ENCODE measurements at regions not wholly inside any gene's neighbourhood (a gene's known extent, or its start where the extent isn't known, plus 50 kb on each side); places are given as distances from the start of the nearest gene placed in this dataset.
A peak's percentile ranks its signal among the peaks of the same experiment; 100 is the strongest.

GRCh38 chr2:151033271-151034248 is 228.1 kb downstream of the RBM43 start:
- no peak for ATAC-seq
- no peaks in the 10 kb centered on the region for H3K9me3 Mint-ChIP-seq
- H3K27me3 Mint-ChIP-seq: peaks cover 9% of the 10 kb centered on the region
- H3K4me1 Mint-ChIP-seq: peaks cover 6% of the 10 kb centered on the region
- no peak for DNase-seq
- H3K27ac Mint-ChIP-seq: no peak overlapping the region
- no peak overlapping the region for H3K4me3 Mint-ChIP-seq

GRCh38 chr2:151032741-151033191 is 228.9 kb downstream of the RBM43 start:
- H3K4me3 Mint-ChIP-seq: no peak overlapping the region
- ATAC-seq: no peak
- H3K4me1 Mint-ChIP-seq: peaks cover 6% of the 10 kb centered on the region
- H3K27ac Mint-ChIP-seq: no peak overlapping the region
- H3K9me3 Mint-ChIP-seq: no peaks in the 10 kb centered on the region
- H3K27me3 Mint-ChIP-seq: peaks cover 9% of the 10 kb centered on the region
- DNase-seq: no peak

GRCh38 chr2:151030663-151031230 is 230.9 kb downstream of the RBM43 start:
- ATAC-seq: no peak

GRCh38 chr2:151029406-151030157 is 232.1 kb downstream of the RBM43 start:
- H3K9me3 Mint-ChIP-seq: no peaks in the 10 kb centered on the region
- H3K4me3 Mint-ChIP-seq: peak overlapping the region in 1 of 2 donors; percentile 10
- peaks cover 6% of the 10 kb centered on the region for H3K4me1 Mint-ChIP-seq
- peak overlapping the region in 1 of 2 donors; percentile 25 for H3K27ac Mint-ChIP-seq
- H3K27me3 Mint-ChIP-seq: peaks cover 3% of the 10 kb centered on the region
- ATAC-seq (no peak), DNase-seq (no peak)

More at GRCh38 chr2:151030663-151031230, 230.9 kb downstream of the RBM43 start:
- Mint-ChIP-seq H3K27ac (no peak overlapping the region), H3K27me3 (peaks cover 9% of the 10 kb centered on the region), H3K4me3 (no peak overlapping the region), H3K4me1 (peaks cover 6% of the 10 kb centered on the region), H3K9me3 (no peaks in the 10 kb centered on the region)
- no peak for DNase-seq

- Mint-ChIP-seq H3K9me3 (no peaks in the 10 kb centered on the region), H3K27me3 (no peaks in the 10 kb centered on the region), H3K4me1 (peaks cover 6% of the 10 kb centered on the region), H3K27ac (no peak overlapping the region), H3K4me3 (no peak overlapping the region)
- no peak for DNase-seq
- no peak for ATAC-seq
Observed at GRCh38 chr2:151028691-151029176, 232.9 kb downstream of the RBM43 start.

GRCh38 chr2:151027151-151027550 is 234.5 kb downstream of the RBM43 start:
- no peak overlapping the region for H3K27ac Mint-ChIP-seq
- H3K4me1 Mint-ChIP-seq: peaks cover 6% of the 10 kb centered on the region
- no peaks in the 10 kb centered on the region for H3K9me3 Mint-ChIP-seq
- DNase-seq: no peak
- ATAC-seq: no peak
- no peaks in the 10 kb centered on the region for H3K27me3 Mint-ChIP-seq
- H3K4me3 Mint-ChIP-seq: no peak overlapping the region

- no peaks in the 10 kb centered on the region for H3K27me3 Mint-ChIP-seq
- H3K27ac Mint-ChIP-seq: no peak overlapping the region
- DNase-seq (no peak), ATAC-seq (no peak)
- no peaks in the 10 kb centered on the region for H3K9me3 Mint-ChIP-seq
- no peak overlapping the region for H3K4me3 Mint-ChIP-seq
- peaks cover 6% of the 10 kb centered on the region for H3K4me1 Mint-ChIP-seq
Observed at GRCh38 chr2:151025816-151026215, 235.8 kb downstream of the RBM43 start.

GRCh38 chr2:151024696-151025251 is 236.9 kb downstream of the RBM43 start:
- Mint-ChIP-seq H3K27me3 (no peaks in the 10 kb centered on the region), H3K9me3 (no peaks in the 10 kb centered on the region)
- no peak for DNase-seq

GRCh38 chr2:151021747-151022452 is 239.8 kb downstream of the RBM43 start:
- Mint-ChIP-seq H3K27ac (no peak overlapping the region), H3K27me3 (no peaks in the 10 kb centered on the region), H3K4me1 (no peaks in the 10 kb centered on the region), H3K4me3 (no peak overlapping the region), H3K9me3 (peaks cover 0 to 6% of the 10 kb centered on the region in 2 donors)
- no peak for ATAC-seq
- no peak for DNase-seq

More at GRCh38 chr2:151024696-151025251, 236.9 kb downstream of the RBM43 start:
- Mint-ChIP-seq H3K4me1 (peaks cover 4% of the 10 kb centered on the region), H3K4me3 (no peak overlapping the region), H3K27ac (no peak overlapping the region)
- ATAC-seq: no peak

GRCh38 chr2:151020411-151020810 is 241.3 kb downstream of the RBM43 start:
- Mint-ChIP-seq H3K27me3 (no peaks in the 10 kb centered on the region), H3K4me3 (no peak overlapping the region), H3K4me1 (no peaks in the 10 kb centered on the region), H3K27ac (no peak overlapping the region), H3K9me3 (peaks cover 0 to 6% of the 10 kb centered on the region in 2 donors)
- no peak for ATAC-seq
- DNase-seq: no peak

GRCh38 chr2:151009437-151010175 is 252.1 kb downstream of the RBM43 start:
- ATAC-seq (no peak), DNase-seq (no peak)
- Mint-ChIP-seq H3K4me3 (no peak overlapping the region), H3K27me3 (no peaks in the 10 kb centered on the region), H3K4me1 (no peaks in the 10 kb centered on the region), H3K27ac (no peak overlapping the region), H3K9me3 (no peaks in the 10 kb centered on the region)

GRCh38 chr2:151007365-151007764 is 254.3 kb downstream of the RBM43 start:
- Mint-ChIP-seq H3K4me1 (no peaks in the 10 kb centered on the region), H3K27me3 (no peaks in the 10 kb centered on the region), H3K27ac (no peak overlapping the region), H3K4me3 (no peak overlapping the region), H3K9me3 (no peaks in the 10 kb centered on the region)
- ATAC-seq (peak; percentile 18), DNase-seq (no peak)

- no peak overlapping the region for H3K4me3 Mint-ChIP-seq
- ATAC-seq: no peak
- H3K27ac Mint-ChIP-seq: peak overlapping the region in 1 of 2 donors; percentile 31
- H3K27me3 Mint-ChIP-seq: no peaks in the 10 kb centered on the region
- H3K4me1 Mint-ChIP-seq: no peaks in the 10 kb centered on the region
- DNase-seq: no peak
- H3K9me3 Mint-ChIP-seq: no peaks in the 10 kb centered on the region
Observed at GRCh38 chr2:151002959-151003600, 258.6 kb downstream of the RBM43 start.

All from stimulated activated naive CD8-positive, alpha-beta T cell treated with anti-CD3 and anti-CD28 coated beads, Interleukin-15, amount 100 ng/mL, for 72 hours (primary cell).